Cardiac muscle cell (in vitro differentiated cells and primary cell): ENCODE measurements at regions not wholly inside any gene's neighbourhood (a gene's known extent, or its start where the extent isn't known, plus 50 kb on each side); places are given as distances from the start of the nearest gene placed in this dataset.

Experiments used
- DNase-seq, 2 donors: peaks; one replicate each; pipeline versions ENCODE4 v3.0.0 to v3.0.0-alpha.2; 2010 to 2017; ENCODE audit warnings: low read depth in 1 of 2, low spot score in 1 of 2
- H3K27ac ChIP-seq: fragments of 200-600 bp; sonication (generic); 2 replicates; pipeline ENCODE4 v1.5.1; 2016
- H3K27me3 ChIP-seq: fragments of 200-600 bp; sonication (generic); 2 replicates; pipeline ENCODE4 v1.6.0; 2016; ENCODE audit warnings: control low read depth
- H3K36me3 ChIP-seq: fragments of 200-600 bp; sonication (generic); 2 replicates; pipeline ENCODE4 v1.5.1; 2016; ENCODE audit warnings: control low read depth
- H3K4me1 ChIP-seq: fragments of 200-600 bp; sonication (generic); 2 replicates; pipeline ENCODE4 v1.8.1; 2017; ENCODE audit warnings: low read depth, mild to moderate bottlenecking, mixed run types
- H3K4me3 ChIP-seq: fragments of 200-600 bp; sonication (generic); 2 replicates; pipeline ENCODE4 v1.5.1; 2016; ENCODE audit warnings: mild to moderate bottlenecking
- H3K9me3 ChIP-seq: fragments of 200-600 bp; sonication (generic); 2 replicates; pipeline ENCODE4 v1.5.1; 2017; ENCODE audit warnings: low read depth, mild to moderate bottlenecking, control low read depth
- TF ChIP-seq, protein P1 (sequence below): IDR thresholded peaks from 2 replicates; pipeline ENCODE4 v1.5.1; 2012; ENCODE audit warnings: low read depth, mild to moderate bottlenecking, low read length

- Histone ChIP-seq H3K4me1 (peaks cover 6% of the 10 kb centered on the region), H3K9me3 (no peaks in the 10 kb centered on the region), H3K27me3 (no peaks in the 10 kb centered on the region), H3K4me3 (no peak overlapping the region), H3K36me3 (no peaks in the 10 kb centered on the region), H3K27ac (no peak overlapping the region)
- TF ChIP-seq, protein P1, sequence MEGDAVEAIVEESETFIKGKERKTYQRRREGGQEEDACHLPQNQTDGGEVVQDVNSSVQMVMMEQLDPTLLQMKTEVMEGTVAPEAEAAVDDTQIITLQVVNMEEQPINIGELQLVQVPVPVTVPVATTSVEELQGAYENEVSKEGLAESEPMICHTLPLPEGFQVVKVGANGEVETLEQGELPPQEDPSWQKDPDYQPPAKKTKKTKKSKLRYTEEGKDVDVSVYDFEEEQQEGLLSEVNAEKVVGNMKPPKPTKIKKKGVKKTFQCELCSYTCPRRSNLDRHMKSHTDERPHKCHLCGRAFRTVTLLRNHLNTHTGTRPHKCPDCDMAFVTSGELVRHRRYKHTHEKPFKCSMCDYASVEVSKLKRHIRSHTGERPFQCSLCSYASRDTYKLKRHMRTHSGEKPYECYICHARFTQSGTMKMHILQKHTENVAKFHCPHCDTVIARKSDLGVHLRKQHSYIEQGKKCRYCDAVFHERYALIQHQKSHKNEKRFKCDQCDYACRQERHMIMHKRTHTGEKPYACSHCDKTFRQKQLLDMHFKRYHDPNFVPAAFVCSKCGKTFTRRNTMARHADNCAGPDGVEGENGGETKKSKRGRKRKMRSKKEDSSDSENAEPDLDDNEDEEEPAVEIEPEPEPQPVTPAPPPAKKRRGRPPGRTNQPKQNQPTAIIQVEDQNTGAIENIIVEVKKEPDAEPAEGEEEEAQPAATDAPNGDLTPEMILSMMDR: no peak
- no peak for DNase-seq
Measured at GRCh38 chr6:40891131-40891530, 147.9 kb downstream of the UNC5CL start.

DNA sequence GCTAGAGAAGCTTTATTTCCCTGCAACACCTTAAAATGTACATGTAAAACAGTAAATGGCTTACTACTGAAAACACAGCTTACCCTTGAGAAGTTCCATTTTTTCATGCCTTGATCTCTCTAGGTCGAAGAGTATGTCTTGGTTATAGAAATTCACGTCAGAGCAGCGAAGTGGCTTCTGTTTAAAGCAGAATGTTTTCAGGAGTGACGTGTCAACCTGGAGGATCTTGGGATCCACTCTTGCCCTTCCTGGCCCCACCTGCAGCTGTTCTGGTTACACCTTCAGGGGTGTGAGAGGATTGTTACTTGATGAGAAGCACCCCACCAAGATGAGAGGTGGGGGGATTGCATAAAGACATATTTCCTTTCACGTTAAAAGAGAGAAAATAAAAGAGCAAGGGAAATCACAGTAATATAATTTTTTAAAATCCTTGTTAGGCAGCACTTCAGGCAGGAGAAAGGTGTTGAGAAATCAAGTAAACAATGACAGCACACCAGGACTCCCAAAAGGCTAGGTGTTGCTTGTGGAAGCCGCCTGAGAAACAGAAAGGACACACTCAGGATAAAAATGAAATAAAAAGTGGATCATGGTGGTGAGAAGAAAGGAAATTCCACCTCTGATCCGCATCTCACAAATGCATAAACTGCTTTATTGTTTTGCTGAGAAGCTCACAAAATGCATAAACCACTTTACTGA, 149.7 kb downstream of the UNC5CL start:
- Histone ChIP-seq H3K9me3 (no peaks in the 10 kb centered on the region), H3K27me3 (no peaks in the 10 kb centered on the region), H3K27ac (no peak overlapping the region), H3K4me1 (no peaks in the 10 kb centered on the region), H3K36me3 (no peaks in the 10 kb centered on the region), H3K4me3 (no peak overlapping the region)
- TF ChIP-seq, protein P1: no peak
- no peak for DNase-seq

DNA sequence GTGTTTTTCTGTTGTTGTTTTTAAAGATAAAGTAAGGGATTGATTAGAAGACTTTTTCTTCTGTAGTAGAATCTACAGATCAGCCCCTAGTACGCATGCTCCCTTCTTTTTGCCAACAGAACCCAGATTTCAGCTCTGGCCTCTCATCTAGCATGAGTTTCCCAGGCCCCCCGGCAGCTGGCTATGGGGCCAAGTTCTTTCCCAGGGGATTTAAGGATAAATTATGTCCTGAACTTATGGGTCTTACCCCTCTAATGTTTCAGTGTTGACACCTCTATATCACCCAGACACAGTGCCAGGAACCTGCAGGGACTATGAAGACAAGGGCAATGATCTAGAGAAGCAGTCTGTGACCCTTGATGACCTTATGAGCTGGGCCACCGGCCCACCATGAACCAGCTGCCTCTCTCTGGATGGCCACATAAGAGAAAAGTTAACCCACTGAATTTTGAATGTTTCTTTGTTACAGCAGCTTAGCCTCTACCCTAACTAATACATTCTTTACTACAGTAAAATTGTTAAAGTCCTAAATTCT, 150.5 kb downstream of the UNC5CL start:
- H3K4me1 ChIP-seq: no peaks in the 10 kb centered on the region
- H3K4me3 ChIP-seq: no peak overlapping the region
- TF ChIP-seq, protein P1: no peak
- H3K9me3 ChIP-seq: no peaks in the 10 kb centered on the region
- H3K36me3 ChIP-seq: no peaks in the 10 kb centered on the region
- H3K27ac ChIP-seq: no peak overlapping the region
- no peaks in the 10 kb centered on the region for H3K27me3 ChIP-seq
- DNase-seq: no peak

DNA sequence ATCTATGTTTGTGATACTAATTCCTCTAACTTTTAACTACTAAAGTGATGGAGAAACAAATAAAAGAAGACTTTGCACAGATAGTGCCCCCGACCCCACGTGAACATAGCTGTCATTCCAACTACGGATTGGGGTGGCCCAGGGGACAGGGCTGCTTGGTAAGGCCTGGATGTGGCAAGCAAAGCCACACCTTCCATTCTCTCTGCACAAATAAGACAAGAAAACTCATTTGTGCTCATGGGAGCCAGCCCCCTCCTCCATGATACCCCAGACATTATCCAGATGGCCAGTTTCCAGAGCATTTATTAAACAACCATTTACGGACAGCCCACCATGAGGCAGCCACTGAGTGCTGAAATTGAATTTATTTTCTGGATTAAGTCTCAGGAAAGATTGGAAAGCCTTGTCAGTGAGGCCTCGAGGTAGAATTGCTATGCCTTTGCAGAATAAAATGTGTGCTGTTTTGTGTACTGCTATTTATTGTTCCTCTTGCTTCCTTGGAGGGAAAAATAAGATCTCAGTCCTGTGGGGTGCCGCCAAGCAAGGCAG, 151.2 kb downstream of the UNC5CL start:
- Histone ChIP-seq H3K27ac (no peak overlapping the region), H3K27me3 (no peaks in the 10 kb centered on the region), H3K4me1 (no peaks in the 10 kb centered on the region), H3K36me3 (no peaks in the 10 kb centered on the region), H3K9me3 (no peaks in the 10 kb centered on the region), H3K4me3 (no peak overlapping the region)
- TF ChIP-seq, protein P1: no peak
- no peak for DNase-seq

GRCh38 chr6:40887079-40887791, 151.8 kb downstream of the UNC5CL start:
- no peak overlapping the region for H3K27ac ChIP-seq
- H3K4me3 ChIP-seq: no peak overlapping the region
- H3K9me3 ChIP-seq: no peaks in the 10 kb centered on the region
- H3K4me1 ChIP-seq: no peaks in the 10 kb centered on the region
- TF ChIP-seq, protein P1: no peak
- H3K36me3 ChIP-seq: no peaks in the 10 kb centered on the region
- no peak for DNase-seq
- no peaks in the 10 kb centered on the region for H3K27me3 ChIP-seq
